HG03025 (cell line): ENCODE measurements at regions not wholly inside any gene's neighbourhood (a gene's known extent, or its start where the extent isn't known, plus 50 kb on each side); places are given as distances from the start of the nearest gene placed in this dataset.
"Not testable (repeated sequence)": the region's sequence is repeated elsewhere in the genome, so short reads cannot be mapped to it uniquely, and the experiment has no call there.

ENCODE experiments used
- ATAC-seq: cut with Tn5 transposase; IDR thresholded peaks from one replicate; pipeline ENCODE4 v1.9.1; 2021; ENCODE audit warnings: mild to moderate bottlenecking, moderate library complexity; ENCODE audit not compliant: unreplicated experiment, low FRiP score

DNA sequence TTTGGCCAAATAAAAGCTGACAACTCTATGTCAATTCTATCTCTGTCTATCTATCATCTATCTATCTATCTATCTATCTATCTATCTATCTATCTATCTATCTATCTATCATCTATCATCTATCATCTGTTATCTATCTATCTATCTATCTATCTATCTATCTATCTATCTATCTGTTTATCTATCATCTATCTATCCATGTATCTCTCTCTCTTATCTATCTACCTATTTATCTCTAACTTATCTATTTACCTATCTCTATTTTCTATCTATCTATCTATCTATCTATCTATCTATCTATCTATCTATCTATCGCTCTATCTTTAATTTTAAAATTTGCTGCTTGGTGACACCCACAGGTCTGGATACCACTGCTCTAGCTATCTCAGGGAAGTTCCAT lies 271.1 kb downstream of the VRK1 start:
- ATAC-seq: not testable (repeated sequence)

DNA sequence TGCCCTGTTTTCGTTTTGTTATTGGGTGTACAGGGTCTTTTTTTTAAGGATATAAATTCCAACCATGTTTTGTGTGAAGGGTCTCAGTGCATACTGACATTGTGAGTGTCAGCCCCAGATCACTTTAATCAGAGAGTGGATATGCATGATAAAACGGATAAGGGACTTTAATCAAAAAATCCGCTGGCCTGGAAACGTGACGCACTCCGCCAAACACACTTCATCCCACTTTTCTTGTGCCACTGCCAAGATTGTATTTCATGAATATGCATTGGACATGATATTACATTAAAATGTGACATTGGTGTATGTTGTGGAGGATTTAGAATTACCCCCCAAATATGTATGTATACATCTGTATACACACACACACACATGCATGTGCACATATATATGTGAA lies 273.1 kb downstream of the VRK1 start:
- no peak for ATAC-seq

- ATAC-seq: no peak
Observed at GRCh38 chr14:97071177-97071576, 274.0 kb downstream of the VRK1 start.

GRCh38 chr14:97073622-97074021 lies 276.4 kb downstream of the VRK1 start:
- no peak for ATAC-seq

- ATAC-seq: no peak
Observed at GRCh38 chr14:97074456-97074855, 277.3 kb downstream of the VRK1 start.

DNA sequence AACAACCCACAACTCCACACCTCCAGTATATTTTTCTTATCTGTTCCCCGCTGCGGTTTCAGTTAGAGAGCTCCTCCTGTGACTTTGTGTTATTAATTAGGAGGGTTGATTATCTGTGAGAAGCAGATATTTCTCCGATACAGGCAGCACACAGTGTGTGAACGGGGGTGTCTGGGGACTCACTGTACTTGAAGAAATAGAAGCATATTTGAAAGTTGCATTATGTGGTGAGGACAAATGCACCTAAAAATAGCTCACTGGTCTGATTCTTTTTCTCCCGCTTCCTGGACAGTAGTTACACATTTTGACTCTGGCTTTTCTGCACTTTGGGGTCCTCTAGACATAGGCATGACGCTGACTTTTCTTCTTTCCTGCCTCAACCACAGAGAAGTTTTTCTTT lies 277.7 kb downstream of the VRK1 start:
- ATAC-seq: no peak

GRCh38 chr14:97077253-97077653 lies 280.1 kb downstream of the VRK1 start:
- ATAC-seq: no peak

GRCh38 chr14:97077687-97078086 lies 280.5 kb downstream of the VRK1 start:
- ATAC-seq: no peak

GRCh38 chr14:97080991-97081390 lies 283.8 kb downstream of the VRK1 start:
- ATAC-seq: no peak

- ATAC-seq: no peak
Observed at GRCh38 chr14:97095269-97095668, 298.1 kb downstream of the VRK1 start.

DNA sequence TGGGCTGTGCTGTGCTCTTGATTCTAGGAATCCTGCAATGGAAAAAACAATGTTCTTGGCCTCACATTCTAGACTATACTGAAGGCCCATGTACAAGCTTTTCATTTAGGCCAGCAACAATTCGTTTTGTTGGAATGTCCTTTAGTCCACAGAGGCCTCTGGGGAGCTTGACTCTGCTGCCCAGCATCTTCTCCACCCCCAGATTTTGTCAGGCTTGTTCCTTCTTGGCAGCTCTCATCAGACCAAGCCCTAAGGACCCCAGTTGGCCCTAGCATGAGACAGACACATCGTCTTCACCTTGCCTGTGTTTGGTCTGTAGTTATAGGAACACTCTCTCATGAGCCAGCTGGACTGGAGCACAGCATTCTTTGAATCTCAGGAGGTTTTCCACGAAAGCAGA lies 300.1 kb downstream of the VRK1 start:
- no peak for ATAC-seq

DNA sequence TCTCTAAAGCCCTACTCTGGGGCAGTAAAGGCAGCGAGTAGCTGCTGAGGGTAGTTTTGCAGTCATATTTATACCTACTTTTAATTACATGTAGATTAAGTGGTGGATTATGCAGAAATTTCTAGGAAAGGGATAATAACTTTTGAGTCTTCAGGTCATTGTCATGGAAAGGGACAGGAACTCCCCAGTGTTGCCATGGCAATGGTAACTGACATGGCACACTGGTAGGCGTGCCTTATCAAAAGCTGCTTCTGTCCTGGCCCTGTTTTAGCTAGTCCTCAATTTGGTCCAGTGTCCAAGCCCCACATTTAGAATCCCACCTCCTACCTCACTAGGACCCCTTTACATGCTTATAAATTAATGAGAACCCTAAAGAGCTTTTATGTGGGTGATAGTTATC lies 303.1 kb downstream of the VRK1 start:
- no peak for ATAC-seq

GRCh38 chr14:97101561-97101960 lies 304.4 kb downstream of the VRK1 start:
- ATAC-seq: no peak

- no peak for ATAC-seq
Observed at GRCh38 chr14:97104029-97104428, 306.8 kb downstream of the VRK1 start.

DNA sequence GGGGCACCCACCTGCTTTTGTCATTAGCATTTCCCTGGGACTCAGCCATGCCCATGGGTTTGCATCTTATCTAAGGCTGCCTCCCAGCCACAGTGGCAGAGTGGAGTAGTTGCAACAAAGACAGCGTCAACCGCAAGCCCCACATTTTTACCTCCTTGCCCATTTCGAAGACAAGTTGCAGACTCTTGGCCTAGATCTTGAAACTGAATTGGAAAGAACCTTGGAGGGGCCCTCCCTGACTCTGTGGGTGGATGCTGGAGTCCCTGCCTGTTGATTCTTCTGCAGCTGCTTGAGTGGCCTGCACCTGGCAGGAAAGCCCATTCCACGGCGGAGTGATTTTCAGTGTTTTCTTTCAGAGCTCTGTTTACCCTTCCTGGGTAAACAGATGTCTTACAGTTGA lies 309.0 kb downstream of the VRK1 start:
- no peak for ATAC-seq

- no peak for ATAC-seq
Observed at GRCh38 chr14:97106609-97107008, 309.4 kb downstream of the VRK1 start.

GRCh38 chr14:97107080-97107479 lies 309.9 kb downstream of the VRK1 start:
- no peak for ATAC-seq

GRCh38 chr14:97107760-97108159 lies 310.6 kb downstream of the VRK1 start:
- ATAC-seq: no peak

DNA sequence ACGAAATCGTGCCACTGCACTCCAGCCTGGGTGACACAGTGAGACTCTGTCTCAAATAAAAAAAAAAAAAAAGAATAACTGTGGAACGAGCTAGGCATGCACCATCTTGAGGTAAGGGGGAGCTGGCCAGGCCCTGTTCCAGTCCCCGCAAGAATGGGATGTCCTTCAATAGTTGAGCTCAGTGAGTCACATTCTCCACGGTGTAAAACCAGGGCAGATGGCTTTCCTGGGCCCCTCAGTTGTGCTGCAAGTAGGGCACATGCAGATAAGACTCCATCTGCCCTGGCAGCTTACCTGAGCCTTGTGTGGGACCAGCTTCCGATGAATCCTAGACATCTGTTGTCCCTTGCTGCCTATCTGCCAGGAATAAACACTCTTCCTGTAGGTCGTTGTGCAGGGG lies 312.1 kb downstream of the VRK1 start:
- no peak for ATAC-seq

- no peak for ATAC-seq
Observed at GRCh38 chr14:97113339-97113738, 316.2 kb downstream of the VRK1 start.

DNA sequence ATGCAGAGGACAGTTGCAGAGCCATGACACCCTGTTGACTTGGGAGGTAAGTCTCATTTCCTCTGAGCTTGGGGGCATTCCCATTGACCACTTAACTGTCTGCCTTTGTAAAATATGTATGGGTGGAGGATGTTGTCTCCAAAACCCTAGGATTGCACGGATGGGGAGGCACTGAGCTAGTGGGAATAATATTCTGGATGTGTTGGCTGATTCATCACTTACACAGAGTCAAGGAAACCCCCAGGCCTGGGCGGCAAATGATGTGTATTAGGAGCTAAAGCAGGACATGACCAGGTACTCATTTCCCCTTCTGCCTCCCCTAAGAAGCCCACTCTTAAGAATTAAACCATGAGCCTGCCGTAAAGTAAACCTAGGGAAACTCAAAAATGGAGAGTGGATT lies 319.4 kb downstream of the VRK1 start:
- ATAC-seq: no peak

DNA sequence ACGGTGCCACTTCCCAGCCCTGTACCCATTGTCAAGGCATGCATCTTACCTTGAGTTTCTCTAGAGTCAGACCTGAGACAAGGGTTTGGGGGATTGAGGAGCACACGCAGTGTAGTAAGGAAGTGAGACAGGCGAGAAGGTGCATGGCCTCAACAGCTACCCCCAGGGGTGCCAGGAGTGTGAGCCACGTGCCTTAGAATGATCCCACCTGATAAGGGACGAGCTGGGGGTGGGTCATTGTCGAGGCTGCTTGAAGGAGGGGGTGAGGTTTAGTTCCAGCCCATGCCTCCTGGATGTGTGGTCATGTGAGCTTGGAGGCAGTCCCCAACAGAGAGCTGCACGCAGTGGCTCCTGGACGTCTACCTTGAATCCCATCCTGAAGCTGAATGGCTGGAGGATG lies 320.5 kb downstream of the VRK1 start:
- no peak for ATAC-seq

DNA sequence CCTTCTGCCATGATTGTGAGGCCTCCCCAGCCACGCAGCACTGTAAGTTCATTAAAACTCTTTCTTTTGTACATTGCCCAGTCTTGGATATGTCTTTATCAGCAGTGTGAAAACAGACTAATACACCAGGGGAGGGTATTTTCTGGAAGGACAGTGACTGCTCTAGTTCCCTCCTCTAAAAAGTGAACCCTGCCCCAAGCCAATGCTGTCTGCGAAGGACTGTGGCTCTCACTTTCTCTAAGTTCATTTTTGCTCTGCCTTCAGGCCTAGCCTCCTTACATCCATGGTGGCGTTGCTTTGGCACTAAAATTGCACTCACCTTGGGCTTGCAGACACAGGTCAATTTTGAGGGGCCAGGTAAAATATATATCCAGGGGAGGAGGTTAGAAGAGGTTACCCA lies 323.0 kb downstream of the VRK1 start:
- ATAC-seq: no peak
